GM11168 (cell line): ENCODE measurements at regions not wholly inside any gene's neighbourhood (a gene's known extent, or its start where the extent isn't known, plus 50 kb on each side); places are given as distances from the start of the nearest gene placed in this dataset.
"Not testable (repeated sequence)": the region's sequence is repeated elsewhere in the genome, so short reads cannot be mapped to it uniquely, and the experiment has no call there.

Source experiments
- in situ Hi-C: fragments of 300-500 bp; cut with MboI; formaldehyde crosslinking; loops from one replicate; pipeline ENCODE4 v1.12.0; 2022; ENCODE audit warnings: low sequenced_read_pairs; ENCODE audit not compliant: unreplicated experiment

GRCh38 chr4:160364217-160364616 lies 1261.3 kb downstream of the RAPGEF2 start:
- in situ Hi-C loops: no loop called here

GRCh38 chr4:160364665-160365064 lies 1261.8 kb downstream of the RAPGEF2 start:
- in situ Hi-C loops: not testable (repeated sequence)

- in situ Hi-C loops: not testable (repeated sequence)
Measured at GRCh38 chr4:160365383-160365782, 1262.5 kb downstream of the RAPGEF2 start.

GRCh38 chr4:160370046-160370445 lies 1267.2 kb downstream of the RAPGEF2 start:
- in situ Hi-C loops: no loop called here

- in situ Hi-C loops: no loop called here
Measured at GRCh38 chr4:160371446-160371845, 1268.6 kb downstream of the RAPGEF2 start.

GRCh38 chr4:160372390-160372789 lies 1269.5 kb downstream of the RAPGEF2 start:
- in situ Hi-C loops: no loop called here

GRCh38 chr4:160373911-160374310 lies 1271.0 kb downstream of the RAPGEF2 start:
- in situ Hi-C loops: no loop called here

- in situ Hi-C loops: no loop called here
Measured at GRCh38 chr4:160375772-160376452, 1273.0 kb downstream of the RAPGEF2 start.

- in situ Hi-C loops: no loop called here
Measured at GRCh38 chr4:160386846-160387245, 1284.0 kb downstream of the RAPGEF2 start.

GRCh38 chr4:160399826-160400225 lies 1296.9 kb downstream of the RAPGEF2 start:
- in situ Hi-C loops: no loop called here

GRCh38 chr4:160403081-160403480 lies 1300.2 kb downstream of the RAPGEF2 start:
- in situ Hi-C loops: no loop called here

- in situ Hi-C loops: no loop called here
Measured at GRCh38 chr4:160406263-160406825, 1303.5 kb downstream of the RAPGEF2 start.

- in situ Hi-C loops: no loop called here
Measured at GRCh38 chr4:160414496-160414895, 1311.6 kb downstream of the RAPGEF2 start.

- in situ Hi-C loops: no loop called here
Measured at GRCh38 chr4:160423879-160424451, 1321.1 kb downstream of the RAPGEF2 start.

- in situ Hi-C loops: no loop called here
Measured at GRCh38 chr4:160426233-160426632, 1323.4 kb downstream of the RAPGEF2 start.

GRCh38 chr4:160450876-160451275 lies 1348.0 kb downstream of the RAPGEF2 start:
- in situ Hi-C loops: no loop called here

- in situ Hi-C loops: not testable (repeated sequence)
Measured at GRCh38 chr4:160481696-160482690, 1379.1 kb downstream of the RAPGEF2 start.

- in situ Hi-C loops: no loop called here
Measured at GRCh38 chr4:160485071-160485687, 1382.3 kb downstream of the RAPGEF2 start.

- in situ Hi-C loops: no loop called here
Measured at GRCh38 chr4:160492181-160492580, 1389.3 kb downstream of the RAPGEF2 start.

- in situ Hi-C loops: no loop called here
Measured at GRCh38 chr4:160493206-160493605, 1390.3 kb downstream of the RAPGEF2 start.
